Spleen (tissue), 11 donors: ENCODE measurements at regions not wholly inside any gene's neighbourhood (a gene's known extent, or its start where the extent isn't known, plus 50 kb on each side); places are given as distances from the start of the nearest gene placed in this dataset.
A peak's percentile ranks its signal among the peaks of the same experiment; 100 is the strongest.

Experiments
- DNase-seq: peaks from one replicate; pipeline ENCODE4 v3.0.0-alpha.2; 2020
- H3K27ac ChIP-seq, 8 donors: fragments of 200-600 bp; sonication (generic) in 7 of 8; 1 replicate in 4 of 8; 2 replicates in 4 of 8; pipeline versions ENCODE4 v1.5.0 to v1.8.0; 2016 to 2021; ENCODE audit warnings: inconsistent platforms in 4 of 8, mild to moderate bottlenecking in 4 of 8, moderate library complexity in 1 of 8
- H3K27me3 ChIP-seq, 7 donors: fragments of 200-600 bp; sonication (generic) in 6 of 7; replicated peaks in 1 of 7; 1 replicate in 4 of 7; 2 replicates in 3 of 7; pipeline versions ENCODE4 v1.5.0 to v1.8.0; 2016 to 2021; ENCODE audit warnings: inconsistent platforms in 3 of 7, mild to moderate bottlenecking in 1 of 7
- H3K36me3 ChIP-seq, 6 donors: fragments of 200-600 bp; sonication (generic) in 5 of 6; 1 replicate in 4 of 6; 2 replicates in 2 of 6; pipeline versions ENCODE4 v1.5.0 to v1.8.0; 2016 to 2021; ENCODE audit warnings: inconsistent platforms in 2 of 6
- H3K4me1 ChIP-seq, 6 donors: fragments of 200-600 bp; sonication (generic) in 5 of 6; 1 replicate in 3 of 6; 2 replicates in 3 of 6; pipeline versions ENCODE4 v1.5.0 to v1.8.0; 2016 to 2021; ENCODE audit warnings: inconsistent platforms in 3 of 6
- H3K4me3 ChIP-seq, 8 donors: fragments of 200-600 bp; sonication (generic) in 7 of 8; 1 replicate in 4 of 8; 2 replicates in 4 of 8; pipeline versions ENCODE4 v1.5.0 to v1.8.0; 2016 to 2021; ENCODE audit warnings: inconsistent platforms in 4 of 8, mild to moderate bottlenecking in 4 of 8, moderate library complexity in 2 of 8
- H3K9me3 ChIP-seq, 8 donors: fragments of 200-600 bp; sonication (generic) in 7 of 8; 1 replicate in 4 of 8; 2 replicates in 4 of 8; pipeline versions ENCODE4 v1.5.0 to v1.8.0; 2016 to 2021; ENCODE audit warnings: inconsistent platforms in 4 of 8
- CTCF ChIP-seq, 11 experiments: fragments of 200-600 bp in 7 of 11; fragments of 450-650 bp in 4 of 11; sonication (generic) in 4 of 11; IDR thresholded peaks in 8 of 11; conservative IDR thresholded peaks in 3 of 11; 1 replicate in 7 of 11; 2 replicates in 4 of 11; pipeline versions ENCODE4 v1.4.0 to v1.8.0; 2016 to 2021; ENCODE audit warnings: antibody characterized with exemption in 11 of 11, inconsistent platforms in 4 of 11, mild to moderate bottlenecking in 1 of 11
- POLR2A ChIP-seq, 3 donors: fragments of 450-650 bp; IDR thresholded peaks; one replicate each; pipeline ENCODE4 v1.5.1; 2017; ENCODE audit warnings: antibody characterized with exemption in 3 of 3, mild to moderate bottlenecking in 1 of 3
- POLR2AphosphoS5 ChIP-seq, 3 donors: sonication (generic); formaldehyde crosslinking; IDR thresholded peaks; one replicate each; pipeline ENCODE4 v1.5.1; 2017; ENCODE audit warnings: antibody characterized with exemption in 3 of 3
- WGBS, 5 donors: extraction: QIAGEN DNeasy Blood & Tissue Kit in 3 of 5; methylation state at CpG; one replicate each; pipeline versions ENCODE4 v1.1.5 to v1.1.7; 2013 to 2018; 5-methylcytosine and 5-hydroxymethylcytosine counted together
- intact Hi-C: fragments of 100-400 bp; cut with DNase I; formaldehyde crosslinking; loops from one replicate; pipeline ENCODE4 v1.15.0; 2023; ENCODE audit warnings: low total_unique reads
- donor health status: healthy with polysubstance abuse.
- donor health status: DM: no; HTN: no; CAD: no; lungs with moderate emphysema.
- donor health status: DM: no; HTN: no; CAD: no.
- donor health status: Bipolar disorder and iron deficiency.
- donor health status: healthy.
- donor health status: DM: no; HTN: no; CAD: no.
- donor health status: DM: yes; HTN: yes; CAD: no.

GRCh38 chr14:99038431-99038820, 233.6 kb downstream of the BCL11B start:
- TF ChIP-seq CTCF (IDR thresholded peaks at IDR 0.05 in 8 of 11, conservative IDR thresholded peaks at IDR 0.05 in 3 of 11) (no peak), POLR2AphosphoS5 (IDR thresholded peaks at IDR 0.05) (no peak), POLR2A (IDR thresholded peaks at IDR 0.05) (no peak)
- Histone ChIP-seq H3K4me1 (peaks cover 0 to 31% (median 4%) of the 10 kb centered on the region in 6 donors), H3K27ac (peak overlapping the region in 2 of 8 donors; percentile 78 to 85), H3K36me3 (no peaks in the 10 kb centered on the region), H3K27me3 (peaks cover 0 to 5% (median 0%) of the 10 kb centered on the region in 7 donors), H3K9me3 (peaks cover 0 to 4% (median 0%) of the 10 kb centered on the region in 8 donors), H3K4me3 (no peak overlapping the region)
- intact Hi-C loops: no loop called here
- DNase-seq: no peak
- 45 to 70% (median 54%) methylated on average over 2 to 4 of the region's 4 CpGs for WGBS, 5 donors

- Histone ChIP-seq H3K27me3 (peaks cover 0 to 5% (median 0%) of the 10 kb centered on the region in 7 donors), H3K4me1 (peaks cover 0 to 27% (median 4%) of the 10 kb centered on the region in 6 donors), H3K9me3 (peaks cover 0 to 4% (median 0%) of the 10 kb centered on the region in 8 donors), H3K4me3 (no peak overlapping the region), H3K36me3 (no peaks in the 10 kb centered on the region), H3K27ac (no peak overlapping the region)
- 87 to 91% (median 89%) methylated on average over 8 to 12 of the region's 12 CpGs for WGBS, 5 donors
- no peak for TF ChIP-seq POLR2A (IDR thresholded peaks at IDR 0.05)
- TF ChIP-seq POLR2AphosphoS5 (IDR thresholded peaks at IDR 0.05): no peak
- no peak for TF ChIP-seq CTCF (IDR thresholded peaks at IDR 0.05 in 8 of 11, conservative IDR thresholded peaks at IDR 0.05 in 3 of 11)
- DNase-seq: no peak
- intact Hi-C loops: no loop called here
Observed at GRCh38 chr14:99039331-99040041, 232.5 kb downstream of the BCL11B start.

- Histone ChIP-seq H3K27me3 (peaks cover 0 to 5% (median 0%) of the 10 kb centered on the region in 7 donors), H3K9me3 (peaks cover 0 to 8% (median 0%) of the 10 kb centered on the region in 8 donors), H3K4me3 (no peak overlapping the region), H3K27ac (no peak overlapping the region), H3K36me3 (no peaks in the 10 kb centered on the region), H3K4me1 (peaks cover 0 to 22% (median 4%) of the 10 kb centered on the region in 6 donors)
- WGBS, 5 donors: 77 to 88% (median 82%) methylated on average over 18 of the region's 18 CpGs
- intact Hi-C loops: no loop called here
- DNase-seq: no peak
- TF ChIP-seq POLR2AphosphoS5 (IDR thresholded peaks at IDR 0.05) (no peak), CTCF (IDR thresholded peaks at IDR 0.05 in 8 of 11, conservative IDR thresholded peaks at IDR 0.05 in 3 of 11) (no peak), POLR2A (IDR thresholded peaks at IDR 0.05) (no peak)
Observed at GRCh38 chr14:99040052-99040451, 231.9 kb downstream of the BCL11B start.

GRCh38 chr14:99040711-99041110, 231.3 kb downstream of the BCL11B start:
- peaks cover 0 to 15% (median 3%) of the 10 kb centered on the region in 6 donors for H3K4me1 ChIP-seq
- TF ChIP-seq POLR2A (IDR thresholded peaks at IDR 0.05): no peak
- no peak for TF ChIP-seq POLR2AphosphoS5 (IDR thresholded peaks at IDR 0.05)
- TF ChIP-seq CTCF (IDR thresholded peaks at IDR 0.05 in 8 of 11, conservative IDR thresholded peaks at IDR 0.05 in 3 of 11): no peak
- H3K27ac ChIP-seq: no peak overlapping the region
- H3K4me3 ChIP-seq: no peak overlapping the region
- peaks cover 0 to 4% (median 0%) of the 10 kb centered on the region in 7 donors for H3K27me3 ChIP-seq
- DNase-seq: no peak
- no peaks in the 10 kb centered on the region for H3K36me3 ChIP-seq
- peaks cover 0 to 12% (median 0%) of the 10 kb centered on the region in 8 donors for H3K9me3 ChIP-seq
- intact Hi-C loops: no loop called here
- WGBS, 5 donors: 71 to 83% (median 77%) methylated on average over 17 of the region's 17 CpGs
